ENCODE measurements at regions not wholly inside any gene's neighbourhood (a gene's known extent, or its start where the extent isn't known, plus 50 kb on each side); places are given as distances from the start of the nearest gene placed in this dataset.

DNA sequence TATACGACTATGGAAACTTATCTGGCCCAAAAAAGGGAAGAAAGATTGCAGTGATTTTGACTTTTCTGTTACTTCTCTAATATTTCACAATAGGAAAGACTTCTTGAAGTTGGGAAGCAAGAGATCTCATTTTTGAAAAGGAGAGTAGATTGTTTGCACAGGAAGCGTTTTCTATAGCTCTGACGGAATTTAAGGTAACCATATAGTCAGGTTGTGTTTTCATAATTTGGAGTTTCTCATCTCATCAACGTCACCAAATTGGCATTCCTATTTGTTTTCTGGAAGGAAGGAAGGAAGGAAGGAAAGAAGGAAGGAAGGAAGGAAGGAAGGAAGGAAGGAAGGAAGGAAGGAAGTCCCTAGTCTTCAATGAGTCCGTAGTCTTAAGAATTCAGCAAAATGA is 732.0 kb downstream of the XPNPEP1 start:
- no peak for DNase-seq

DNA sequence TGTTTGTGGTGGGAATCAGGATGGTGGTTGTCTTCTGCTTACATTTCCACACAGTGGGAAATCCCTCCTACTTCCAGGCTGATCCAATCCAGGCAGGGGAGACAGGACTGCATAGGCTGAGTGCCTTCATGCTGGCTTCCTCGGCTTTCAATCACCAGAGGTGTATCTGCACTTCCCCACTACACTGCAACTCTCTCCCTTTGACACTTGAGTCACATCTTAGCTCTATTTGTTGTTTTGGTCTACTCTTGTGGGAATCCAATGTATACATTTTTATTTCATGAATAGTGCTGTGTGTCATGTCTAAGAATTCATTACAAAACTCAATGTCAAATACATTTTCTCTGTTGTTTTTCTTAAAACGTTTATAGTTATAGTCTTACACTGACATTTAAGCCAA is 735.6 kb downstream of the XPNPEP1 start:
- DNase-seq = no peak

DNA sequence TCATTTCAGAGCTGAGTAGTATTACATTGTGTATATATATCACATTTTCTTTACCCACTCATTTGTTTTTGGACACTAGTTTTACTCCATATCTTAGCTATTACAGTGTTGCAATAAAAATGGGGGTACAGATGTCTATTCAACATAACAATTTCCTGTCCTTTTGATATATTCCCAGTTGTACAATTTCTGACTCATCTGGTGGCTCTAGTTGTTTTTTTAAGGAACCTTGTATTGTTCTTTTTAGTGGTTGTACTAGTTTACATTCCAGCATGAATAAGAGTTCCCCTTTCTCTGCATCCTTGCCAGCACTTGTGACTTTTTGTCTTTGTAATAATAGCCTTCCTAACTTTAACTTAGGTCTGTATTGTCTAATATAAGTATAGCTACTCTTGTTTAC is 739.9 kb downstream of the XPNPEP1 start:
- no peak for DNase-seq

DNA sequence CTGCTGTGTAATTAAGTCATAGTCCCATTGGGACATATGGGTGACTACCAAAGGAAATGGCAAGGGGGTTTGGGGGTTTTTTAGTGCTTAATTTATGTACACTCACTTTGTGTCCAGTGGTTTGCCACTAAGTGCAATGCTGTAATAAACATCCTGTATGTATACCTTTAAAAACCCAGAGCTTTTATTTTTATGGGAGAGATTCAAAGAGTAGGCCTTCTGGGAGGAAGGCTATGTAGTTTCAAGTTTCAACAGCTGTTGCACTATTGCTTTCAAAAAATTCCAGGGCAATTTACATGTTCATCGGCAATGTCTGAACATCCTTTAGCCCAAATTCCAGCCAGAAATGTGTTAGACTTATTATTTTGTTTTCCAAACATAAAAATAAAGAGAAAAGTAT is 744.7 kb downstream of the XPNPEP1 start:
- DNase-seq = peak; percentile 57

DNA sequence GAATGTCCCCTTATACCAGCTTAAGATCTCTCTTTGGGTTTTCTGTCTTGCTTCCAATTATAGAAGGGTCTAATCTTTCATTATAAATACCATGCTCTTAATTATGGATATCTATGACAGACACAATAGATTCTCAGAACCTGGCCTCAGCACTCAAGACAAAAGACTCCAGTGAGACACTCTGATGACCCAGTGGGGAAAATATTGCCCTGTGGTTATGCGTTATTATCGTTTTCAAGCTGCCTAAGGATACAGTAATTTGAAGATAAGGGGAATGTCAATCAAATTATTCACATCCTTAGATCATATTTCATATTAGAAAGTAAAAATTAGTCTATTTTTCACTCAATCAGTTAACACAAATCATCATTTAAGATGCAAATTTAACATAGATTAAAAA is 748.8 kb downstream of the XPNPEP1 start:
- DNase-seq = no peak

DNA sequence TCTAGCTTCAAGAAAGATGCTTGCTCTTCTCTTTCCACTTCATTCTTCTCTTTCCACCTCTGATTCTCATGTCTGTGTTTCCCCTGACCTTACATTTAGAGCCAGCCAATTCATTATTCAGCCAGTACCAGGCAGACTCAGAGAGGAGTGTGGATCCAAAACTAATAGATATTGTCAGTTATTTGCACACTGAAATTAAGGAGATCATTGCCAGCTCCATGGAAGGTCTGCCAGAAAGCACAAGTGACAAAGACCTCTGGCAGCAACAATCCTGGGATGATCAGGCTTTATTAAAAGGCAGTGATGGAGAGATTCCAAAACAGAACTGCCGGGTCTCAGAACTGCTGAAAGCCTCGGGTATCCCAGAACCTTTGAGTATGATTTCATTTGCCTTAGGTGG is 749.4 kb downstream of the XPNPEP1 start:
- DNase-seq = peak; percentile 43

DNA sequence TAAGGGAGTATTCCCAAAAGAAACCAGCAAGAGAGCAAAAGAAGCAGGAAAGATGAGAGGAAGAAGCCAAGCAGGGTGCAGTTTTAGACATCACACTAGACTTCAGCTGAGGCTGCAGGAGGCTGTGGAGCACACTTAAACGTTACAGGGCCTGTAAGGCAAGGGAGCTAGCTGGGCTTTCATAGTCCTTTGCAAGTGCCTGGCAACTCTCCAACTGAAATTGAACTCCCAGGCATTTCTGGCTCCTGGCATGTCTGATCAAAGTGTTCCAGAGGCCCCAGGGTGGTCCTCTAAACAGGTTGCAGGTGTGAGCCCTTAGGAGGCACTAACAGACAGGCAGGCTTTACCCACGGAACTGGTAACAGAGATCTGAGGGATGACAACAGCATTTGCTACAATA is 750.2 kb downstream of the XPNPEP1 start:
- peak; percentile 80 for DNase-seq

DNA sequence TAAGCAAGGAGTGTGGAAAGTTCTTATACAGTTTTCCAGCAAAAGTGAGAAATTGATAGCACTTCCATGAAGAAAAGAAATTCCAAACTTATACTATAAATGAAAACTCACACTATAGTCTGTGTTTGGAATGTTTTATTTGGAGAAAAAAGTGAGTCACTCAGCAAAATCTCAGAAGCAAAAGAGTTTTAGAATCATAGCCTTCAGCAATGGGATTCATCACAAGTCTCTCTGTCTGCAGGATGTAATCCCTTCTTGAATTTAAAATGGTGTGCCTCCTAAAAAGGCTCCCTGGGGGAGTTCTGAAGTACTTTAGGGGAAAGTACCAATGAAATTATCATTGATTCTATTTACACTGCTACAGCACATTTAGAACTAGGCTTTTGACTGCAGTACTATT is 756.4 kb downstream of the XPNPEP1 start:
- DNase-seq = no peak

DNA sequence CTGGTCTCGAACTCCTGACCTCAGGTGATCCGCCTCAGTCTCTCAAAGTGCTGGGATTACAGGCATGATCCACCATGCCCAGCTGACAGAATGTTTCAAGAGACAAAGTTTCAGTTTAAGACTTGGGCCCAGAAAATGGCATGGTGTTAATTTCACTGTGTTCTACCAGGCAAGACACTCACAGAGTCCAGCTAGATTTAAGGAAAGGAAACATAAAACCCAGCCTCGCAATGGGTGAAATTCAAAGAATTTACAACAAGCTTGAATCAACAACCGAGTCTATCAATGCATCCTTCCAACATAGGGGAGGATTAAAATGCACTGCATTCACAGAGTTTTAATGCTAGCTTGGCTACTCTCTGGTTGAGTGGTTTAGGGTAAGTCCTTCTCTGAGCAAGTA is 764.0 kb downstream of the XPNPEP1 start:
- DNase-seq = no peak

DNA sequence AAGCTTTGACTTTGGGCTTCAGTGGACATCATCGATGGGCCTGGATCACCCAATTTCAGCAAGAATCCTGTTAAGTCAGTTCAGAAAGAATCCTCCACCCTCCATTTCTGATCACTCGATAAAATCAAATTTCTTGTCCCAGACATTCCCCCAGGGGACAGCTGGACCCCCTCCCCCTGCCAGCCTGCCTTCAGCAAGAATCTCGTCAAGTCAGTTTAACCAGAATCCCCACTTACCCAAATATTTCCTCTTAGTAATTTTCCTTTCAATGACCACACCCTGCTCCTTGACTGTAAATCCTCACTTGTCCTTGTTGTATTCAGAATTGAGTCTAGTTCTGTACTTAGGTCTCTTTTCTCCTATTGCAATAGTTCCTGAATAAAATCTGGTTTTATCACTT is 766.9 kb downstream of the XPNPEP1 start:
- no peak for DNase-seq

DNA sequence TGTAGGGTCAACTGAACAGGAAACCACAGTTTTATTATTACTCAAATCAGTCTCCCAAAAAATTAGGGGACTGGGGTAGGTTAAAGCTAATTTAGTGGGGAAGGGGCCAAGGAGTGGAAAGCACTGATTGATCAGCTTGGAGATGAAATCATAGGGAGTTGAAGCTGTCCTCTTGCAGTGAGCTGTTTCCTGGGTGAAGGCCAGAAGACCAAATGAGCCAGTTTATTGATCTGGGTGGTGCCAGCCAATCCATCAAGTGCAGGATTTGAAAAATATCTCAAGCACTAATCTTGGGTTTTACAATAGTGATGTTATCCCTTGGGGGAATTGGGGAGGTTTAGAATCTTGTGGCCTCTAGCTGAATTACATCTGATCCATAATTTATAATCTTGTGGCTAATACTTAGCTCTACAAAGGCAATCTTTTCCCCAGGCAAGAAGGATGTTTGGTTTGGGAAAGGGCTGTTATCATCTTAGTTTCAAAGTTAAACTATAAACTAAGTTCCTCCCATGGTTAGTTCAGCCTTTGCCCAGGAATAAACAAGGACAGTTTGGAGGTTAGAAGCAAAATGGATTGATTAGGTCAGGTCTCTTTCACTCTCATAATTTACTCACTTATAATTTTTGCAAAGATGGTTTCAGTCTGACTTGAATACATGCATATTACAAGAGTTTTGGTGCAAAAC is 773.5 kb downstream of the XPNPEP1 start:
- no peak for DNase-seq

DNA sequence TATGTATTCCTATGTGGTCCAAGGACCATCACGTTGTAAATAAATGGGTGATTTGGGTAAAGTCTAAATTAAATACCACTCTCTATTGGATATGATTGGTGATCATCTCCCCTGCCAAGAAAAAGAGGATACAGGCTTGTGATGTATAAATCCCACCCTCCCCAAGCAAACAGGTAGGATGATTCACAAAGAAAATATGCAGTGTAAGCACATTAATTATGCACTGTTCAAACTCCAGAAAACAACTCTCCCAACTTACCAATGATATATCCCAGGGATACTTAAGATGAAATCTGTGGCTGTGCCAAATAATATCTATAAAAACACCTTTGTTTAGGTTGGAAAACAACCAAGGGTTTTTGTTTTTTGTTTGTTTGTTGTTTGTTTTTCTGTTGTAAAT is 795.9 kb downstream of the XPNPEP1 start:
- DNase-seq = no peak

DNA sequence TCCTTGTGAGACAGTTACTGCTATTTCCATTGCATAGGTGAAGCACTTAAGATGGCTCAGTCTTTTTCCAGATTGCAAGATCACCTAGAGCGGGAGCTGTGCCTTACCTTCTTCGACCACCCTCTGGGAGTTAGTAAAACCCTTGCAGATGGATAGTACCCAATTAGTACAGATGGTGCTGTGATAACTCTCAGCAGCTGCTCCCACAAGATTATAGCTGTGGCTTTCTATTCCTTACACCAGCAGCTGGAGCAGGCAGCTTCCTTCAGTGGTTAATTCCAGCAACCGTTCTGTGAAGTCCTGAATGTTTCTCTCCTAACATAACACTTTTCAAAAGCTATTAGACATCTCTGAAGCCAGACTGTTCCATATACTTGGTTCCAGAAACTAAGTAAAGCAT is 796.8 kb downstream of the XPNPEP1 start:
- DNase-seq = peak; percentile 41

DNA sequence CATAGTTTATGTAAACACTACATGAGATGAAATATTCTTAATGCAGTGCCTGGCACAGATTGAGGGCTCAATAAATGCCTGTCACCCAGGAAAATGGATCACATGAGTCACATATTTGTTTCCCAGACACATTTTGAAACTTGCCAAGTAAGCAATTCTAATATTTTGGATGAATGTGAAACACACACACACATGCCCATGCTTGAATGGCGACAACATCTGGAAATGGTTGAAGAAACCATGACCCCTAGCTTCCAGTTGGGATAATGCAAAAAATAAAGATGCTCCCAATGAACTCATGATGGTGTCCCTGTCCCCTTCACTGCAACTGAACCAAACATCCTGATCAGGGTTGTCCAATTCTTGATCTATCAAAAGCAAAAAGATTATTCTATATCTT is 797.3 kb downstream of the XPNPEP1 start:
- DNase-seq = peak; percentile 20

DNA sequence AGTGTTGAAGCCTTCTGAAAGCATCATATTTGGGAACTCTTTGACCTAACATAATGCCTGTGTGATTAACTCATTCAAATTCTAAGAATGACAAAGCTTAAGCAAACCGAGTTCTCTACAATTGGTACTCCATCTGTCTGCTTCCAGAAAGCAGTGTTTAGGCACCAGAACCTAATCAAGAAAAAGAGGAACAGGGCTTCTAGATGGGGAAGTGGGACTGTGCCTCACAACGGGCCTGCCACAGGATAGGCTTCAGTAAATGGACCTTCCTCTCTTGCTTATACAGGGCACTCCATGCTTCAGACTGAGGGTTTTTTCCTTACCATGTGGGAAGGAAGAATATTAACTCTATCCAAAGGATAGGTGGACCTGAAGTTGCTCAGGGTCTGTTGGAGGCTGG is 808.1 kb downstream of the XPNPEP1 start:
- no peak for DNase-seq

DNA sequence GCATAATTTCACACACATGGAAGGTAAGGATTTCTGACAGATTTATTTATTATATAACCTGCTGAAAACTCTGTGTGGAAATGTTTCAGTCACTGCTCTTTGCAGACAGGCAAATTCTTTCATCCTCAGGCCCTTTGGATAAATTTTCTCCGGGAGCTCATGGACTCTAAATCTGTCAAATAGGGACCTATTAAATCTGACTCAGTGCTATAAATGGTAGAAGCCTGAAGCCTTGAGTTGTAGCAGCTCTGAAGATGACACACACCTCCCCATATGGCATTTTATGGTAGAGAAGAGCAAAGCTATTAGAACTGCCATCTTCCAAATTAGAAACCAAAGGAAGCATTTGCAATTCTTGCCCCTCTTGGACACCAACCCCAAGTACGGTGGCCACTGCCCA is 808.7 kb downstream of the XPNPEP1 start:
- DNase-seq = no peak

DNA sequence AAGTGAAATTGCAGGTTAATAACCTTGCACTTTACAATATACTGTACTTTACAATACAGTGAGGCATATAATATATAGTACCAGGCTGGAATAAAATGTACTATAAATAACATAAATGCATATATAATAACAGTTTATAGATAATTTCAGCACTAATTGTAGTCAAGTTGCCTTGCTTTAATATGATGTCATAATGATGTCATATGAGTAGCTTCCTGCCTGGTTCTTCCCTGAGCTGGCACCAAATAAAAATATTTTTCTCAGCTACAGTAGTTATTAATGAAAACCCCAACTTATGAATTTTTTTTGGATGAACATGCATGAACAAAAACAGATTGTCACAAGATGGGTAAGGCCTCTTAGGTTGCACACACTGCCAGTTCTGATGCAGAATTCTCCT is 816.7 kb downstream of the XPNPEP1 start:
- no peak for DNase-seq

DNA sequence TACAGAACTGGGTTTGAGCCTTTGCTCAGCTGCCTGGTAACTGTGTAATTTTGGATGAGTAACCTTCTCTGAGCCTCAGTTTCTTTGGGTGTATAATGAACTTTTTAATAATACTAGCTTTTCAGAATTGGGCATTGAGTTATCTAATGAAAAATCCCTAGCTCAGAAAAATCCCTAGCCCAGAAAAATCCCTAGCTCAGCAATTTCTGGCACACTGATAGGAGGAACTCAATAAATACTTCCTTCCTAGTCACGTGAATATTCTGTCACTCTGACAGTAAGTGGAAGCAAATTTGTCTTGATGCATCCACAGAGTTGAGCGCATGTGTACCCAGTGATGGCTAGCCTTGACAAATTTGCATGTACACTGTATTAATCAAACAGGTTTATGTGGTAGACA is 817.6 kb downstream of the XPNPEP1 start:
- DNase-seq = no peak

DNA sequence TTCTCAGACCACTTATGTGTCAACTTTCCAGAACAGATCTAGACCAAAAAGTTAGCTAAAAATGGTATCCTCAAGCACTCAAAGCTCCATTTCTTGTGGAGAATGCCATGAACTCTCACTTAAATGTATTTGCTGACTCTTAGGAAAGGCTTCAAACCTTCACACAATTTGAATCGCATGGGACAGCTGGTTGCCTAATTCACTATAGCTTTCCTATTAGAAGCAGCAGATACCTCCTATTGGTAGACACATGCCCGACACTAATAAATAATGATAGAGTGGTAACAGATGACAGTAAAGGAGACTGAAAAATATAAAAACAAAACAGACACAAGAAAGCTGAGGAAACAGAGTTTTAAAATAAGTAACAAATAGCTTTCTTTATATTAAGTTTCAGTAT is 818.5 kb downstream of the XPNPEP1 start:
- DNase-seq = no peak

DNA sequence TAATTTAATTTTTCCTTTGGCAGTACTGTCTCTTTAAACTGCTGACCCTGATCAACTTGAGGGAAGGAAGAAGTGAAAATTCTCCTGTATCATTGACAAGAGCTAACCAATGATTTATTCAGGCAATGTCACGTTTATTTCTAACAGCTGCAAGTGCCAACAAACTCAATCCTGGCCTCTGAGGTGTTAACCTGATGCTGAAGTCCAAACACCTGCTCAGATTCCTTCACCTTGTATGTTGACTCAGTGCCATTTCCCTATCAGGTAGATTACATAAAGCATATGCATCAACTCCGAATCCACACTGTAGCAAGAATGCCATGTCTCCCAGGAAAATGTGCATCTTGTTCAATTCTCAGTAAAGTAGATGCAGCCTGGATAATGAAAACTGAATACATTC is 820.0 kb downstream of the XPNPEP1 start:
- no peak for DNase-seq

DNA sequence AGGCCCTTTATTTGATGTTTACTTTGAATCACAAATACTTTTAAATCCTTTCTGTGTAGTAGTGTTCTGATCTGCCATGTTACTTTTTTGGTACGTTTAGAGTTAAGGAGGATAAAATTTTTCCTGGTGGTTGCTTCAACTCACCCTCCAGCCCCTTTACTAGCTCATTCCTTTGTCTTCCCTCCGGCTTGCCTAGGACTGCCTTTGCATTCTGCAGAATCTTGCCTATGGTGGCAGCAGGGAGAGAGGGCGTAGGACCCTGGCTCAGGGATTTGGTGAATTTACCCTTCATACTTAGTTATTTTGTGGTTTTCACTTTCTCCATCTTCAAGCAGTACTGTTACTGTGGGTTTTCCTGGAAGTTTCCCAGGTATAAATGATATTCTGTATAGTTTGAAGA is 833.5 kb downstream of the XPNPEP1 start:
- no peak for DNase-seq

DNA sequence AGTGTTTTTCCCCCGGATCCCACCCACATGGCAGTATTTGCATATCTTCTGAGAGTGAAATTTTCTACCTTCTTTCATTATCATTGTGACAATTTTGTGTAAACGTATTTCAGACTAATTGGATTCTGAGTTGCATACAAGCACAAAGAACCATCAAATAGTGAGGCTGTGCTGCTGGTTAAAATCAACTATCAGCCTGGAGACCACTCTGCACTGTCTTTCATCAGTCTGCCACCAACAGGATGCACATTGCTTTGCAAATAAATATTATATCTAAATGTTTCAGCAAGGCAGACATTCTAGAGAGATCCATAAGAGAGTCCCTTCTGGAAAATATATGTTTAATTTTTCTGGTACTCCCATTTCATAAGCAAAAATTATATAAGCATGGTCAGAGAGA is 851.8 kb downstream of the XPNPEP1 start:
- DNase-seq = no peak

DNA sequence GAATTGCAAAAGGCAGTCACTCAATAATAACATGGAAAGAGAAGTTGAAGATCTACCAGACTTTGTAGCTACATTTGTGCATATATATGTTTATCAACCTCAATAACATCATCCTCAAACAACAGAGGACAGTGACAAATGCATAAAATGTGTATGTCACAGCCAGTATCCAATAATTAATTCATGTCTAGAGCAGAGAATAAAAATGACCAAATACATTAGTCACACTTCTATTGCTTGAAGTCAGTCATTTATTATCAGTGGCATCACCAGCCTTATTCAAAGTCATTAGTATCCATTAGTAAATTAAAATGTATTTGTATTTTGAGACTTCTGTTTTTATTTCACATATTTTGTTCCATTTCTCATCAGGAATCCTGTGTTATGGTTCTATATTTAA is 852.8 kb downstream of the XPNPEP1 start:
- DNase-seq = no peak

DNA sequence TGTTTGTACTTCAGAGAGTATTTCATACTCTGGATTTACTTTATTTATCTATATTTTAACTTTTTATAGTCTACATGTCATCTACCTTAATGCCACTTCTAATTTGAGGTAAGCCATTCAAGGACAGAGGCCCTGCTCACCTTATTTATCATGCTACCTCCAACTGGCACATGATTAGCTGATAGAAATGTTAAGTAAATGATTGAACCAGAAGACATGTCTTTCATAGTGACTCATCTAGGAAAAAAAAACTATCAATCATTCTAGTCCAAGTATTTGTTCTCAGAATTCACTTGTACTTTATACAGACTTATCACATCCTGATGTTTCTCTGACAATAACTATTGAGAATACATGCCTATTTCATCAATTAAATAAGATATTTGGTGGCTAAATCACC is 856.3 kb downstream of the XPNPEP1 start:
- DNase-seq = no peak

DNA sequence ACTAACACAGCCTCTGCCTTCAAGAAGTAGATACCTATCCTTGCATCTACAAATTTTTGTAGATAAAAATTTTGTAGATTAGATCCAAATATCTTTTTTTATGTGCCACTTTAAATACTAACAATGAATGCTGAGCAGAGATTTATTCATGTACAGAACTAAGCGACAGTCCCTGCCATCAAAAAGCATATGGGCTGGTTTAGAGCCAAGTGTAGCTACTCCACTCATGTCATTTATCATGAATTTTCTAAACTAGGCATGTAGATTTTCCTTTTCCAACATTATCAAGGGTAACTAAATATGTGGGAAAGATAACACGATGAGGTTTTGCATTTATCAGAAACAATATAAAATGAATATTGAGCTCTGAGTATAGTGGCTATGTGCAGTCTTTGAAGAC is 857.5 kb downstream of the XPNPEP1 start:
- DNase-seq = no peak
